ENCODE measurements at regions not wholly inside any gene's neighbourhood (a gene's known extent, or its start where the extent isn't known, plus 50 kb on each side); places are given as distances from the start of the nearest gene placed in this dataset.
"Not testable (repeated sequence)": the region's sequence is repeated elsewhere in the genome, so short reads cannot be mapped to it uniquely, and the experiment has no call there.

- DNase-seq = no peak
These were observed 170.1 kb upstream of the ZNF618 start for GRCh38 chr9:113705928-113706519.

- no peak for DNase-seq
These were observed 168.0 kb upstream of the ZNF618 start for GRCh38 chr9:113707953-113708695.

- DNase-seq = no peak
These were observed 167.0 kb upstream of the ZNF618 start for GRCh38 chr9:113708821-113709713.

GRCh38 chr9:113709721-113710120 is 166.4 kb upstream of the ZNF618 start:
- DNase-seq = no peak

- no peak for DNase-seq
These were observed 164.9 kb upstream of the ZNF618 start for GRCh38 chr9:113711251-113711650.

- DNase-seq = no peak
These were observed 164.1 kb upstream of the ZNF618 start for GRCh38 chr9:113712053-113712452.

- no peak for DNase-seq
These were observed 161.0 kb upstream of the ZNF618 start for GRCh38 chr9:113715086-113715485.

GRCh38 chr9:113719919-113720318 is 156.2 kb upstream of the ZNF618 start:
- DNase-seq = no peak

- DNase-seq = no peak
These were observed 155.6 kb upstream of the ZNF618 start for GRCh38 chr9:113720495-113720894.

GRCh38 chr9:113721856-113722255 is 154.3 kb upstream of the ZNF618 start:
- DNase-seq = no peak

- DNase-seq = no peak
These were observed 151.9 kb upstream of the ZNF618 start for GRCh38 chr9:113724202-113724601.

- no peak for DNase-seq
These were observed 147.1 kb upstream of the ZNF618 start for GRCh38 chr9:113728989-113729388.

- no peak for DNase-seq
These were observed 141.3 kb upstream of the ZNF618 start for GRCh38 chr9:113734826-113735225.

- DNase-seq = no peak
These were observed 138.4 kb upstream of the ZNF618 start for GRCh38 chr9:113737517-113738271.

- DNase-seq = no peak
These were observed 137.6 kb upstream of the ZNF618 start for GRCh38 chr9:113738496-113738892.

GRCh38 chr9:113738893-113739604 is 137.1 kb upstream of the ZNF618 start:
- no peak for DNase-seq

- not testable (repeated sequence) for DNase-seq
These were observed 136.3 kb upstream of the ZNF618 start for GRCh38 chr9:113739605-113740507.

- DNase-seq = not testable (repeated sequence)
These were observed 135.3 kb upstream of the ZNF618 start for GRCh38 chr9:113740508-113741500.
